Right lobe of liver (tissue), 4 donors: ENCODE measurements at regions not wholly inside any gene's neighbourhood (a gene's known extent, or its start where the extent isn't known, plus 50 kb on each side); places are given as distances from the start of the nearest gene placed in this dataset.

ENCODE experiments used
- CTCF ChIP-seq, 4 donors: fragments of 200-600 bp in 3 of 4; fragments of 450-650 bp in 1 of 4; IDR thresholded peaks; one replicate each; pipeline versions ENCODE4 v1.5.1 to v1.8.0; 2016 to 2022; ENCODE audit warnings: antibody characterized with exemption in 4 of 4, mild to moderate bottlenecking in 2 of 4
- POLR2A ChIP-seq: fragments of 450-650 bp; IDR thresholded peaks from one replicate; pipeline ENCODE4 v1.6.1; 2017; ENCODE audit warnings: antibody characterized with exemption, mild to moderate bottlenecking
- donor health status: DM: no; HTN: no; CAD: no.
- donor health status: DM: no; HTN: no; CAD: no.
- donor health status: DM: no; HTN: yes; CAD: no.

- TF ChIP-seq CTCF (IDR thresholded peaks at IDR 0.05) (no peak), POLR2A (no peak)
Measured at GRCh38 chr18:27528925-27529521, 343.9 kb upstream of the CHST9 start.
